ENCODE measurements at regions not wholly inside any gene's neighbourhood (a gene's known extent, or its start where the extent isn't known, plus 50 kb on each side); places are given as distances from the start of the nearest gene placed in this dataset.

DNA sequence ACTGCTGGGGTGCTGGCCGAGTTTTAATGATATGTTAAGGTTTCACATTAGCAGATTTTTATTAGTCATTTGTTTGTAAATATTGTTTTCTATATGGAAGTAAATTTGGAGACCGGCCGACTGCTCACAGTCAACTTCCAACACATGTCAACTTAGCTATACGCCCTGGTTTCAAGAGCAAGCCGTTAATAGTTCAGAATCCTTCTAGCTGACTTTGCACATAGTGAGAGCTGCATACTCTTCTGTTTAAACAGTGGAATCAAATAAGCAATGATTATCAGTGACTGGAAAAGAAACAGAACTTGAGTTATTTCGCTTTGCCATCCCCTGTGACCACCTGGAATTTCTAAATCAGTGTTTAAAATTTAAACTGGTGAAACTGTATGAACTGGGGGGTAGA is 109.9 kb downstream of the PFKFB3 start:
- Histone ChIP-seq H2BK120ac (ENCODE audit: low read depth, low read length) (no peak overlapping the region), H4K5ac (ENCODE audit: low read length) (no peak overlapping the region), H3K27me3 (ENCODE audit: insufficient read depth, low read length, poor library complexity) (no peaks in the 10 kb centered on the region), H3K18ac (ENCODE audit: low read length) (no peak overlapping the region), H3K36me3 (ENCODE audit: control insufficient read depth, insufficient read depth, low read length) (no peaks in the 10 kb centered on the region), H3K79me2 (ENCODE audit: control insufficient read depth, insufficient read depth, low read length) (no peaks in the 10 kb centered on the region), H3K4me3 (ENCODE audit: low read length) (no peak overlapping the region), H3K56ac (ENCODE audit: low read length) (no peak overlapping the region), H3K9ac (ENCODE audit: low read length) (no peak overlapping the region), H2BK5ac (ENCODE audit: low read length) (no peak overlapping the region), H3K23ac (ENCODE audit: low read length) (no peak overlapping the region), H3K27ac (ENCODE audit: low read depth, low read length) (no peak overlapping the region), H3K79me1 (ENCODE audit: low read length) (no peaks in the 10 kb centered on the region), H3K4me2 (ENCODE audit: low read length) (no peak overlapping the region), H4K8ac (ENCODE audit: low read depth, low read length) (no peak overlapping the region), H2AK5ac (ENCODE audit: low read length) (no peak overlapping the region), H3K4me1 (ENCODE audit: control insufficient read depth, low read depth, low read length) (no peaks in the 10 kb centered on the region), H3K4ac (ENCODE audit: low read depth, low read length) (no peak overlapping the region), H2BK15ac (replicated peaks; ENCODE audit: low read depth) (no peak overlapping the region)
- no peak for DNase-seq
- no CpG with 5 or more reads among the region's 6 CpGs for WGBS (ENCODE audit: extremely low coverage, insufficient coverage, low lambda C conversion rate)

DNA sequence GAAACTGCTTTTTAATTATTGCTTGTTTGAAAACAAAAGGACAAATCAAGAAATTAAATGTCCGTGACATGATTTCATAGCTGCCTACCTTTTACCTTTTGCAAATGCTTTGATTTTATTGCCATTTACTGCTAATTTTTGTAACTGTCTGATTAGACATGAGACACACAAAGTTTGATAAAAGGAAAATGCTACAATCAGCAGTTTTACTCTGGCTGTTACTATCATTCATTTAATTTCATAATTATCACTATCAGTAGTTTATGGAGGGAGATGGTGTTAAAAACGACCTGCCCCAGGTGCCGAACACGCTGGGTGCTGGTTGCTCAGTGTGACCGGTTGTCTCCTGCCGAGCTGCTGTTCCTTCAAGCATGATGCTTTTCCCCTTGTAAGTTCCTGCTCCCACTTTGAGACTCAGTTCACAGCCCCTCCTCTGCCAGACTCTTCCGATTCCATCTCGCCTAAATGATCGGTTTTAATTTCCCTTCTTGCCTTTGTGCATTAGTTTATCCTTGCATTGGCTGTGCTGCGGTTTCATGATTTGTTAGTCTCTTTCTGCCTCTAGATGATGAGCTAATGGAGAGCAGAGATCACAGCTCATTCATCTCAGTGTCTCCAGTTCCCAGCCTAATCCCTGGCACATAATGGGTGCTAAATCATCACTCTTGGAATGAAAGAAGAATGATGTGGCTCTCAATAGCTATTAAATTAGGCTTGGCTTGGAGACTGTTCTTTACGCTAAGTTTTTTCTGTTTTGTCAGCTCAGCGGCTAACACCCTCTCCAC is 110.6 kb downstream of the PFKFB3 start:
- Histone ChIP-seq H2BK5ac (ENCODE audit: low read length) (no peak overlapping the region), H3K79me2 (ENCODE audit: control insufficient read depth, insufficient read depth, low read length) (no peaks in the 10 kb centered on the region), H2AK5ac (ENCODE audit: low read length) (no peak overlapping the region), H3K4me1 (ENCODE audit: control insufficient read depth, low read depth, low read length) (no peaks in the 10 kb centered on the region), H3K56ac (ENCODE audit: low read length) (no peak overlapping the region), H2BK120ac (ENCODE audit: low read depth, low read length) (no peak overlapping the region), H3K4me3 (ENCODE audit: low read length) (no peak overlapping the region), H3K4ac (ENCODE audit: low read depth, low read length) (no peak overlapping the region), H3K79me1 (ENCODE audit: low read length) (no peaks in the 10 kb centered on the region), H3K9ac (ENCODE audit: low read length) (no peak overlapping the region), H4K8ac (ENCODE audit: low read depth, low read length) (no peak overlapping the region), H3K36me3 (ENCODE audit: control insufficient read depth, insufficient read depth, low read length) (no peaks in the 10 kb centered on the region), H3K4me2 (ENCODE audit: low read length) (no peak overlapping the region), H3K27me3 (ENCODE audit: insufficient read depth, low read length, poor library complexity) (no peaks in the 10 kb centered on the region), H4K5ac (ENCODE audit: low read length) (no peak overlapping the region), H3K27ac (ENCODE audit: low read depth, low read length) (no peak overlapping the region), H3K23ac (ENCODE audit: low read length) (no peak overlapping the region), H3K18ac (ENCODE audit: low read length) (no peak overlapping the region), H2BK15ac (replicated peaks; ENCODE audit: low read depth) (no peak overlapping the region)
- DNase-seq, result no peak
- WGBS (ENCODE audit: extremely low coverage, insufficient coverage, low lambda C conversion rate), result no CpG with 5 or more reads among the region's 12 CpGs

DNA sequence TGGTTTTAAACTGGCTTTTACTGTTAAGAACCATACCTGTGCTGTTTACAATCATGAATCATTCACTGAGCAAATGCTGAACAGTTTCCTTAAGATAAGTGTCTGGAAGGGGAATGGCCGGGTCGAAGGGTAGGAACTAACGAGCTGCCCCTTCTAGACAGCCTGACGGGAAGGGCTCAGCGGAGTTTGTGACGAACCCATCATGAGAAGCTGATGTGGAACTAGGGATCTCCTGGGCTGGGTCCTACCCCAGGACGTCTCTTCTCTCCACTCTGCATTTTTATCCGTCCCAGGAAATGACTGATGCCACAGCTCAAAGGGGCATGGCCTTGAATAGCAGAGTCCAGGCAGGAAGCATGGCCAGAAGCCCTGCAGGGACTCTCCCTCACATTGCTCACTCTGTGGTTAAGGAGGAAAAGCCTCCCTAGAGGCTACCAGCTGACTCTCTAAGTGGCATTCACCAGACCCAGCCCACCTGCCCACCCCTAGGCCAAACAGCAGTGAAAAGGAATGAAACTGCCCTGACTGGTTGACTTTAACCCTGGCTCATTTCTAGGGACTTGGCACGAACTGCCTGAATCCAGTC is 112.0 kb downstream of the PFKFB3 start:
- no peak for DNase-seq
- Histone ChIP-seq H3K9ac (ENCODE audit: low read length) (no peak overlapping the region), H3K23ac (ENCODE audit: low read length) (no peak overlapping the region), H3K27ac (ENCODE audit: low read depth, low read length) (no peak overlapping the region), H3K79me2 (ENCODE audit: control insufficient read depth, insufficient read depth, low read length) (no peaks in the 10 kb centered on the region), H2AK5ac (ENCODE audit: low read length) (no peak overlapping the region), H2BK15ac (replicated peaks; ENCODE audit: low read depth) (no peak overlapping the region), H3K56ac (ENCODE audit: low read length) (no peak overlapping the region), H4K8ac (ENCODE audit: low read depth, low read length) (no peak overlapping the region), H2BK120ac (ENCODE audit: low read depth, low read length) (no peak overlapping the region), H3K4me2 (ENCODE audit: low read length) (no peak overlapping the region), H3K79me1 (ENCODE audit: low read length) (no peaks in the 10 kb centered on the region), H3K36me3 (ENCODE audit: control insufficient read depth, insufficient read depth, low read length) (no peaks in the 10 kb centered on the region), H3K4ac (ENCODE audit: low read depth, low read length) (no peak overlapping the region), H4K5ac (ENCODE audit: low read length) (no peak overlapping the region), H2BK5ac (ENCODE audit: low read length) (no peak overlapping the region), H3K4me3 (ENCODE audit: low read length) (no peak overlapping the region), H3K27me3 (ENCODE audit: insufficient read depth, low read length, poor library complexity) (no peaks in the 10 kb centered on the region), H3K4me1 (ENCODE audit: control insufficient read depth, low read depth, low read length) (no peaks in the 10 kb centered on the region), H3K18ac (ENCODE audit: low read length) (no peak overlapping the region)
- WGBS (ENCODE audit: extremely low coverage, insufficient coverage, low lambda C conversion rate), result no CpG with 5 or more reads among the region's 9 CpGs

DNA sequence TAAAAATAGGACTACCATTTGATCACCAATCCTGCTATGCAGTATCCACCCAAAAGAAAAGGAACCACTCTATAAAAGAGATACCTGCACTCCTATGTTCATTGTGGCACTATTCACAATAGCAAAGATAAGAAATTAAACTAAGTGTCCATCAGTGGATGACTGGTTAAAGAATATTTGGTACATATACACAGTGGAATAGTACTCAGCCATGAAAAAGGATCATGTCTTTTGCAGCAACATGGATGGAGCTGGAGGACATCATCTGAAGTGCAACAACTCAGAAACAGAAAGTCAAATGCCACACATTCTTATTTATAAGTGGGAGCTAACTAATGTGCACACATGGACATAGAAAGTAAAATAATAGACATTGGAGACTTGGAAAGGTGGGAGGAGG is 116.4 kb downstream of the PFKFB3 start:
- H4K8ac ChIP-seq (ENCODE audit: low read depth, low read length), result no peak overlapping the region
- no peak overlapping the region for H3K4ac ChIP-seq (ENCODE audit: low read depth, low read length)
- H3K4me2 ChIP-seq (ENCODE audit: low read length), result no peak overlapping the region
- H3K9ac ChIP-seq (ENCODE audit: low read length), result no peak overlapping the region
- no peak overlapping the region for H2BK15ac ChIP-seq (replicated peaks; ENCODE audit: low read depth)
- H2BK5ac ChIP-seq (ENCODE audit: low read length), result no peak overlapping the region
- no peaks in the 10 kb centered on the region for H3K79me2 ChIP-seq (ENCODE audit: control insufficient read depth, insufficient read depth, low read length)
- no peaks in the 10 kb centered on the region for H3K36me3 ChIP-seq (ENCODE audit: control insufficient read depth, insufficient read depth, low read length)
- no peak overlapping the region for H3K18ac ChIP-seq (ENCODE audit: low read length)
- H3K79me1 ChIP-seq (ENCODE audit: low read length), result no peaks in the 10 kb centered on the region
- DNase-seq, result no peak
- no peak overlapping the region for H2BK120ac ChIP-seq (ENCODE audit: low read depth, low read length)
- no peak overlapping the region for H4K5ac ChIP-seq (ENCODE audit: low read length)
- H3K4me1 ChIP-seq (ENCODE audit: control insufficient read depth, low read depth, low read length), result no peaks in the 10 kb centered on the region
- H3K27ac ChIP-seq (ENCODE audit: low read depth, low read length), result no peak overlapping the region
- no peak overlapping the region for H3K4me3 ChIP-seq (ENCODE audit: low read length)
- H2AK5ac ChIP-seq (ENCODE audit: low read length), result no peak overlapping the region
- H3K27me3 ChIP-seq (ENCODE audit: insufficient read depth, low read length, poor library complexity), result no peaks in the 10 kb centered on the region
- no peak overlapping the region for H3K23ac ChIP-seq (ENCODE audit: low read length)
- H3K56ac ChIP-seq (ENCODE audit: low read length), result no peak overlapping the region

DNA sequence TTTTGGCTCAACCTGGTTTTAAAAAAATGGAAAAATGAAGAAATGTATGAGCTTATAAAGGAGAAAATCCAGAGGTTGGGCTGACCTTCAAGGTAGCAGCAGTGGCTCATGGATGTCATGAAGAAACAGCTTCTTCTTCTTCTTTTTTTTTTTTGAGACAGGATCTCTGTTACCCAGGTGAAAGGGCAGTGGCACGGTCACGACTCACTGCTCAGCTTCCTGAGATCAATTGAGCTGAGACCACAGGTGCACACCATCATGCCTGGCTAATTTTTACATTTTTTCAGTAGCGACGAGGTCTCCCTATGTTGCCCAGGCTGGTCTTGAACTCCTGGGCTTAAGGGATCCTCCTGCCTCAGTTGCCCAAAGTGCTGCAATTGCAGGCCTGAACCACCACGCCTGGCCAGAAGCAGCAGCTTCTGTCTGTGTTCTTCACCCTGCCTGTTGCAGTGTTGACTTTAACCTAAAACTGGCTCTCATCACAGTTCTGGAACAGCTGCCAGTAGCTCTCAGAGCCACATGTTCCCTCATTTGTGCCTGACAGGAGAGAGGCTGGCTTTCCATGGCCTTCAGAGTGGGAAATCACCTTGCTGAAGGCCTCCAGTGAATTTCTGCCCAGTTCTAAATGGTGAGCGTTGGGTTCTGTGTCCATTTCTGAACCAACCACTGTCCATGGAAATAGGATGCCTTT is 117.7 kb downstream of the PFKFB3 start:
- no peak overlapping the region for H3K23ac ChIP-seq (ENCODE audit: low read length)
- no peak overlapping the region for H2AK5ac ChIP-seq (ENCODE audit: low read length)
- no peak overlapping the region for H2BK5ac ChIP-seq (ENCODE audit: low read length)
- no peaks in the 10 kb centered on the region for H3K4me1 ChIP-seq (ENCODE audit: control insufficient read depth, low read depth, low read length)
- H3K79me1 ChIP-seq (ENCODE audit: low read length), result no peaks in the 10 kb centered on the region
- H3K27me3 ChIP-seq (ENCODE audit: insufficient read depth, low read length, poor library complexity), result no peaks in the 10 kb centered on the region
- no peak overlapping the region for H3K56ac ChIP-seq (ENCODE audit: low read length)
- no CpG with 5 or more reads among the region's 6 CpGs for WGBS (ENCODE audit: extremely low coverage, insufficient coverage, low lambda C conversion rate)
- H4K5ac ChIP-seq (ENCODE audit: low read length), result no peak overlapping the region
- no peak overlapping the region for H3K18ac ChIP-seq (ENCODE audit: low read length)
- H3K36me3 ChIP-seq (ENCODE audit: control insufficient read depth, insufficient read depth, low read length), result no peaks in the 10 kb centered on the region
- no peak overlapping the region for H2BK15ac ChIP-seq (replicated peaks; ENCODE audit: low read depth)
- no peak overlapping the region for H2BK120ac ChIP-seq (ENCODE audit: low read depth, low read length)
- H3K4ac ChIP-seq (ENCODE audit: low read depth, low read length), result no peak overlapping the region
- H3K4me3 ChIP-seq (ENCODE audit: low read length), result no peak overlapping the region
- no peaks in the 10 kb centered on the region for H3K79me2 ChIP-seq (ENCODE audit: control insufficient read depth, insufficient read depth, low read length)
- no peak overlapping the region for H3K27ac ChIP-seq (ENCODE audit: low read depth, low read length)
- H3K4me2 ChIP-seq (ENCODE audit: low read length), result no peak overlapping the region
- H4K8ac ChIP-seq (ENCODE audit: low read depth, low read length), result no peak overlapping the region
- H3K9ac ChIP-seq (ENCODE audit: low read length), result no peak overlapping the region
- no peak for DNase-seq

Measured in mesendoderm (in vitro differentiated cells).